ENCODE measurements at regions not wholly inside any gene's neighbourhood (a gene's known extent, or its start where the extent isn't known, plus 50 kb on each side); places are given as distances from the start of the nearest gene placed in this dataset.

DNA sequence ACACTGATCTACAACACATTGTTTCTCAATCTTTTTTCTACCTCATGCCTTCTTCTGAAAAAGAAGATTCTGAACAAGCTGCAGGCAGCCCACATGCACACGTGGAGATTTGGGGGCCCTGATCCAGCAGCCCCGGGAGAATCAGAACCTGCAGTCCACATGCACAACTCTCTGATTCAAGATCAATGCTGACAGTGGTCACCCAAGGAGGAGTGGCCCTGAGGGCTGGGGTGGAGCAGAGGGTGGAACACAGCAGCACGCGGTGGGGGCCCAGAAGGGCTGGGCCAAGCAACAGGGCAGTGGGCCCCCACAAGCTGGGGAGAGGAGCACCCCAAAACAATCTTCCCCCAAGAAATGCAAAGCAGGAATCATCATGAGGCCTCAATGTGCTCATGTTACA is 202.1 kb upstream of the NSMCE3 start:
- Mint-ChIP-seq H3K27ac (no peak overlapping the region), H3K27me3 (no peaks in the 10 kb centered on the region), H3K4me1 (no peaks in the 10 kb centered on the region), H3K4me3 (no peak overlapping the region), H3K36me3 (no peaks in the 10 kb centered on the region), H3K9me3 (no peaks in the 10 kb centered on the region)
- H3K36me3 ChIP-seq (ENCODE audit: control insufficient read depth, insufficient read depth, low read length), result no peaks in the 10 kb centered on the region
- H3K4me1 ChIP-seq (ENCODE audit: control insufficient read depth, insufficient read depth, low read length, poor library complexity, severe bottlenecking), result no peaks in the 10 kb centered on the region
- DNase-seq, result no peak
- ATAC-seq (ENCODE audit: low read depth in 2 of 2), result no peak
- no peaks in the 10 kb centered on the region for H3K9me3 ChIP-seq (ENCODE audit: control insufficient read depth in 2 of 2, low read length in 2 of 2)
- H3K27ac ChIP-seq (ENCODE audit: insufficient read depth, low read length, poor library complexity, severe bottlenecking), result no peak overlapping the region
- H3K4me3 ChIP-seq (ENCODE audit: low read depth, low read length), result no peak overlapping the region
- H3K27me3 ChIP-seq (ENCODE audit: control insufficient read depth, insufficient read depth, low read length), result no peaks in the 10 kb centered on the region

- H3K36me3 ChIP-seq (ENCODE audit: control insufficient read depth, insufficient read depth, low read length), result no peaks in the 10 kb centered on the region
- no peak overlapping the region for H3K4me3 Mint-ChIP-seq
- no peaks in the 10 kb centered on the region for H3K36me3 Mint-ChIP-seq
- H3K27ac Mint-ChIP-seq, result no peak overlapping the region
- no peaks in the 10 kb centered on the region for H3K4me1 Mint-ChIP-seq
- H3K4me3 ChIP-seq (ENCODE audit: low read depth, low read length), result no peak overlapping the region
- H3K9me3 Mint-ChIP-seq, result no peaks in the 10 kb centered on the region
- DNase-seq (no peak), ATAC-seq (ENCODE audit: low read depth in 2 of 2) (no peak)
- H3K9me3 ChIP-seq (ENCODE audit: control insufficient read depth in 2 of 2, low read length in 2 of 2), result no peaks in the 10 kb centered on the region
- no peaks in the 10 kb centered on the region for H3K27me3 Mint-ChIP-seq
- no peak overlapping the region for H3K27ac ChIP-seq (ENCODE audit: insufficient read depth, low read length, poor library complexity, severe bottlenecking)
- H3K4me1 ChIP-seq (ENCODE audit: control insufficient read depth, insufficient read depth, low read length, poor library complexity, severe bottlenecking), result no peaks in the 10 kb centered on the region
- no peaks in the 10 kb centered on the region for H3K27me3 ChIP-seq (ENCODE audit: control insufficient read depth, insufficient read depth, low read length)
Measured at GRCh38 chr15:29471306-29471705, 201.7 kb upstream of the NSMCE3 start.

- no peak overlapping the region for H3K27ac Mint-ChIP-seq
- H3K4me1 Mint-ChIP-seq, result no peaks in the 10 kb centered on the region
- Histone ChIP-seq H3K36me3 (ENCODE audit: control insufficient read depth, insufficient read depth, low read length) (no peaks in the 10 kb centered on the region), H3K27ac (ENCODE audit: insufficient read depth, low read length, poor library complexity, severe bottlenecking) (no peak overlapping the region), H3K4me3 (ENCODE audit: low read depth, low read length) (no peak overlapping the region), H3K4me1 (ENCODE audit: control insufficient read depth, insufficient read depth, low read length, poor library complexity, severe bottlenecking) (no peaks in the 10 kb centered on the region), H3K27me3 (ENCODE audit: control insufficient read depth, insufficient read depth, low read length) (no peaks in the 10 kb centered on the region), H3K9me3 (ENCODE audit: control insufficient read depth in 2 of 2, low read length in 2 of 2) (no peaks in the 10 kb centered on the region)
- no peaks in the 10 kb centered on the region for H3K27me3 Mint-ChIP-seq
- H3K36me3 Mint-ChIP-seq, result no peaks in the 10 kb centered on the region
- no peak for DNase-seq
- no peaks in the 10 kb centered on the region for H3K9me3 Mint-ChIP-seq
- no peak for ATAC-seq (ENCODE audit: low read depth in 2 of 2)
- H3K4me3 Mint-ChIP-seq, result no peak overlapping the region
Measured at GRCh38 chr15:29470794-29471193, 201.2 kb upstream of the NSMCE3 start.

DNA sequence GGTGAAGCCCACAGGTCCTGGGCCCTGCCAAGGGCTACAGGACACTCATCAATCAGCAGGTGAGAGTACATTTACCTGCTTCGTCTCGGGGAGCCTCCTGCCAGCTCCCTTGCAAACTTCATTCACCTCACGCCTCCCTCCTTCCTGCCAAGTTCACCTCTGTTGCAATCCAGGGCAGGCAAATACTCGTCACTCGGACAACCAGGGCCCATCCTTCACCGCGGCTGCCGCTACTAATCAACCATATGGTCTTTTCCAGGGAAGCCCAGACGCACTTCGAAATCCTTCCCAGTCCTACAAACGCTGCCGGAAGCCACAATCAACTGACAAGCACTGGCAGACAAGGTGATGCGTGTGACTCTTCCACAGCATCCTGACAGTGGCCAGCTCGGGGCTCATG is 200.7 kb upstream of the NSMCE3 start:
- H3K36me3 ChIP-seq (ENCODE audit: control insufficient read depth, insufficient read depth, low read length), result no peaks in the 10 kb centered on the region
- no peak overlapping the region for H3K4me3 ChIP-seq (ENCODE audit: low read depth, low read length)
- H3K27ac Mint-ChIP-seq, result no peak overlapping the region
- H3K27me3 ChIP-seq (ENCODE audit: control insufficient read depth, insufficient read depth, low read length), result no peaks in the 10 kb centered on the region
- no peak overlapping the region for H3K27ac ChIP-seq (ENCODE audit: insufficient read depth, low read length, poor library complexity, severe bottlenecking)
- no peak overlapping the region for H3K4me3 Mint-ChIP-seq
- H3K4me1 Mint-ChIP-seq, result no peaks in the 10 kb centered on the region
- no peaks in the 10 kb centered on the region for H3K27me3 Mint-ChIP-seq
- no peaks in the 10 kb centered on the region for H3K9me3 Mint-ChIP-seq
- no peaks in the 10 kb centered on the region for H3K9me3 ChIP-seq (ENCODE audit: control insufficient read depth in 2 of 2, low read length in 2 of 2)
- DNase-seq (no peak), ATAC-seq (ENCODE audit: low read depth in 2 of 2) (no peak)
- no peaks in the 10 kb centered on the region for H3K36me3 Mint-ChIP-seq
- no peaks in the 10 kb centered on the region for H3K4me1 ChIP-seq (ENCODE audit: control insufficient read depth, insufficient read depth, low read length, poor library complexity, severe bottlenecking)

DNA sequence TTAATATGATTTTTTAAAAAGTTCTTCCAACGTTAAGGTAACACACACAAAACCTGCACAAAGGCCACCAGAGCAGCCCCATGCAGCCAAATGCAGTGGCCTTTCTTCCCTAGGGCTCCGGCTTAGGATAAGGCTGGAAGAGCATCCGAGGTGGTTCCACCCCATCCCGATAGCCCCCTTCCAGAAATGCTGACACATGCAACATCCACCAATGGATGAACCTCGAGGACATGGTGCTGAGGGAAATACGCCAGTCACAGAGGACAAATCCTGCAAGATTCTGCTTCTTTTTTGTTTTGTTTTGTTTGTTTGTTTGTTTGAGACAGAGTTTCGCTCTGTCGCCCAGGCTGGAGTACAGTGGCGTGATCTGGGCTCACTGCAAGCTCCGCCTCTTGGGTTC is 199.3 kb upstream of the NSMCE3 start:
- no peaks in the 10 kb centered on the region for H3K36me3 ChIP-seq (ENCODE audit: control insufficient read depth, insufficient read depth, low read length)
- H3K4me3 ChIP-seq (ENCODE audit: low read depth, low read length), result no peak overlapping the region
- no peak for ATAC-seq (ENCODE audit: low read depth in 2 of 2)
- H3K9me3 Mint-ChIP-seq, result no peaks in the 10 kb centered on the region
- no peaks in the 10 kb centered on the region for H3K4me1 Mint-ChIP-seq
- no peaks in the 10 kb centered on the region for H3K4me1 ChIP-seq (ENCODE audit: control insufficient read depth, insufficient read depth, low read length, poor library complexity, severe bottlenecking)
- H3K9me3 ChIP-seq (ENCODE audit: control insufficient read depth in 2 of 2, low read length in 2 of 2), result no peaks in the 10 kb centered on the region
- no peak for DNase-seq
- H3K27ac ChIP-seq (ENCODE audit: insufficient read depth, low read length, poor library complexity, severe bottlenecking), result no peak overlapping the region
- H3K27me3 Mint-ChIP-seq, result no peaks in the 10 kb centered on the region
- H3K4me3 Mint-ChIP-seq, result no peak overlapping the region
- H3K27ac Mint-ChIP-seq, result no peak overlapping the region
- no peaks in the 10 kb centered on the region for H3K36me3 Mint-ChIP-seq
- H3K27me3 ChIP-seq (ENCODE audit: control insufficient read depth, insufficient read depth, low read length), result no peaks in the 10 kb centered on the region

DNA sequence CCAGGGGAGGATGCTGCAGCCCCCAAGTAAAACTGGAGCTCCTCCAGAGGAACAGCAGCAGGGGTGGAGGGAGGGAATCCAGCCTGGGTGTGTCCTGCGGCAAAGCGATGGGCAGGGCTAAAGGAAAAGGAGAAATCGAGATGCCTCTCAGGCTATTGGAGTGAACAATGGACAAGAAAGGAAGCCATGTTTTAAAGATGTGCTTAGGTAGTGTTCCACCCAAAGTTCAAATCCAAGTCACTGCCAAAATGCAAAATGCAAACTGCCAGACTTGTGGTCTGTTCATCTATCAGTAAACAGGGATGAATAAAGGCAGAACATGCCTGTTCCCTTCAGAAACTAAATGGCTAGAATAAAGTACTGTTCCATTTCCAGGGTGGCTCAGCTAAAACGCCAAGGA is 197.5 kb upstream of the NSMCE3 start:
- Mint-ChIP-seq H3K27me3 (no peaks in the 10 kb centered on the region), H3K4me1 (no peaks in the 10 kb centered on the region), H3K36me3 (no peaks in the 10 kb centered on the region), H3K4me3 (no peak overlapping the region), H3K27ac (no peak overlapping the region), H3K9me3 (no peaks in the 10 kb centered on the region)
- no peak for ATAC-seq (ENCODE audit: low read depth in 2 of 2)
- no peak for DNase-seq
- no peaks in the 10 kb centered on the region for H3K4me1 ChIP-seq (ENCODE audit: control insufficient read depth, insufficient read depth, low read length, poor library complexity, severe bottlenecking)
- no peaks in the 10 kb centered on the region for H3K9me3 ChIP-seq (ENCODE audit: control insufficient read depth in 2 of 2, low read length in 2 of 2)
- no peaks in the 10 kb centered on the region for H3K36me3 ChIP-seq (ENCODE audit: control insufficient read depth, insufficient read depth, low read length)
- no peak overlapping the region for H3K4me3 ChIP-seq (ENCODE audit: low read depth, low read length)
- H3K27ac ChIP-seq (ENCODE audit: insufficient read depth, low read length, poor library complexity, severe bottlenecking), result no peak overlapping the region
- H3K27me3 ChIP-seq (ENCODE audit: control insufficient read depth, insufficient read depth, low read length), result no peaks in the 10 kb centered on the region

GRCh38 chr15:29466292-29466691 is 196.7 kb upstream of the NSMCE3 start:
- Mint-ChIP-seq H3K36me3 (no peaks in the 10 kb centered on the region), H3K9me3 (no peaks in the 10 kb centered on the region), H3K4me3 (no peak overlapping the region), H3K4me1 (no peaks in the 10 kb centered on the region), H3K27me3 (no peaks in the 10 kb centered on the region), H3K27ac (no peak overlapping the region)
- no peaks in the 10 kb centered on the region for H3K4me1 ChIP-seq (ENCODE audit: control insufficient read depth, insufficient read depth, low read length, poor library complexity, severe bottlenecking)
- no peaks in the 10 kb centered on the region for H3K9me3 ChIP-seq (ENCODE audit: control insufficient read depth in 2 of 2, low read length in 2 of 2)
- H3K4me3 ChIP-seq (ENCODE audit: low read depth, low read length), result no peak overlapping the region
- H3K27me3 ChIP-seq (ENCODE audit: control insufficient read depth, insufficient read depth, low read length), result no peaks in the 10 kb centered on the region
- ATAC-seq (ENCODE audit: low read depth in 2 of 2) (no peak), DNase-seq (no peak)
- no peaks in the 10 kb centered on the region for H3K36me3 ChIP-seq (ENCODE audit: control insufficient read depth, insufficient read depth, low read length)
- H3K27ac ChIP-seq (ENCODE audit: insufficient read depth, low read length, poor library complexity, severe bottlenecking), result no peak overlapping the region

DNA sequence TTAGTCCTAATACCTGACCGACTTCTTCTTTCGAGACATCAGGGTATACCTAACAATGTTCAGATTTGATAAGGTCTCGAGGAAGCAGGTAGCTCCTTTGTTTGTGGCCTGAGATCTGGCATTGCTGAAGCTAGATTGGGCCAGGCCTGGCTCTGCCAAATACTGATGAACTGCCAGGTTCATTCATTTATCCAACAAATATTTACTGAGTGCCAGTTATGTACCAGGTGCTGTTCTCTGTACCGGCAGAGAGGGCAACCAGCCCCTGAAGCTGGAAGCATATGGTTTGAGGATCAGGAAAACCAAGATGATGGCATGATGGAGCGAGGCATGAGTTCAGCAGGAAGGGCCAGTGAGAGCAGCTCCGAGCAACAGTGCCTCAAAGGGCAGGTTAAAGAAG is 196.2 kb upstream of the NSMCE3 start:
- DNase-seq, result no peak
- Histone ChIP-seq H3K4me1 (ENCODE audit: control insufficient read depth, insufficient read depth, low read length, poor library complexity, severe bottlenecking) (no peaks in the 10 kb centered on the region), H3K27ac (ENCODE audit: insufficient read depth, low read length, poor library complexity, severe bottlenecking) (no peak overlapping the region), H3K4me3 (ENCODE audit: low read depth, low read length) (no peak overlapping the region), H3K36me3 (ENCODE audit: control insufficient read depth, insufficient read depth, low read length) (no peaks in the 10 kb centered on the region), H3K27me3 (ENCODE audit: control insufficient read depth, insufficient read depth, low read length) (no peaks in the 10 kb centered on the region), H3K9me3 (ENCODE audit: control insufficient read depth in 2 of 2, low read length in 2 of 2) (no peaks in the 10 kb centered on the region)
- H3K4me3 Mint-ChIP-seq, result no peak overlapping the region
- no peak overlapping the region for H3K27ac Mint-ChIP-seq
- H3K9me3 Mint-ChIP-seq, result no peaks in the 10 kb centered on the region
- H3K4me1 Mint-ChIP-seq, result no peaks in the 10 kb centered on the region
- H3K27me3 Mint-ChIP-seq, result no peaks in the 10 kb centered on the region
- no peaks in the 10 kb centered on the region for H3K36me3 Mint-ChIP-seq
- no peak for ATAC-seq (ENCODE audit: low read depth in 2 of 2)
